ENCODE measurements at regions not wholly inside any gene's neighbourhood (a gene's known extent, or its start where the extent isn't known, plus 50 kb on each side); places are given as distances from the start of the nearest gene placed in this dataset.

GRCh38 chr2:770776-771175 lies 93.6 kb upstream of the TMEM18 start:
- no peak for DNase-seq
- Histone ChIP-seq H3K27me3 (no peaks in the 10 kb centered on the region), H3K27ac (no peak overlapping the region), H3K4me1 (no peaks in the 10 kb centered on the region), H3K4me3 (no peak overlapping the region), H3K9me3 (no peaks in the 10 kb centered on the region), H3K36me3 (replicated peaks in 1 of 2; ENCODE audit: insufficient read depth in 1 of 2, low read depth in 2 of 2) (no peaks in the 10 kb centered on the region)
- WGBS, 2 donors: 93 to 100% methylated on average over 1 to 2 of the region's 2 CpGs
- no peak for TF ChIP-seq POLR2A (IDR thresholded peaks at IDR 0.05)
- ATAC-seq: no peak
- intact Hi-C loops (cut with DNase I): no loop called here

- TF ChIP-seq POLR2A (IDR thresholded peaks at IDR 0.05) (no peak), CTCF (IDR thresholded peaks at IDR 0.05) (no peak)
- ATAC-seq (no peak), DNase-seq (no peak)
- H3K4me1 ChIP-seq: no peaks in the 10 kb centered on the region
- H3K4me3 ChIP-seq: no peak overlapping the region
- intact Hi-C loops (cut with DNase I): no loop called here
- H3K27me3 ChIP-seq: no peaks in the 10 kb centered on the region
- 63 to 82% methylated on average over 2 of the region's 2 CpGs for WGBS, 2 donors
- no peaks in the 10 kb centered on the region for H3K36me3 ChIP-seq (replicated peaks in 1 of 2; ENCODE audit: insufficient read depth in 1 of 2, low read depth in 2 of 2)
- no peak overlapping the region for H3K27ac ChIP-seq
- H3K9me3 ChIP-seq: no peaks in the 10 kb centered on the region
Measured at GRCh38 chr2:769771-770170, 92.6 kb upstream of the TMEM18 start.

DNA sequence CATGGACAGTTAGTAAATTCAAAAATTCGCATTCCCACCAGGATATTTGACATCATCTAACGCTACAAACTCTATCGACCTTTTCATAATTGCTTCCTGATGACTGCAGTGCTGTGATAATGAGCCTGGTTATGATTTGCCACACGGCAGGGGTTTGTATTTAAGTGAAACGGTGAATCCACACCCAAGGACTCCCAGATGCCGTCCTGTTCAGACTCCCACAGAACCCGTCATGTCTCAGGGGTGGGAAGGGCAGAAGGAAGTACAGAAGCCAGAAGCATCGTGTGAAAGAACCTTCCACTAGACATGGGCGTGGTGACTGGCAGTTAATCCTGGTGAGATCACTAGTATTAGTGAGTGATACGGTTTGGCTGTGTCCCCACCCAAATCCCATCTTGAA lies 91.2 kb upstream of the TMEM18 start:
- no peaks in the 10 kb centered on the region for H3K36me3 ChIP-seq (replicated peaks in 1 of 2; ENCODE audit: insufficient read depth in 1 of 2, low read depth in 2 of 2)
- no peak overlapping the region for H3K4me3 ChIP-seq
- H3K9me3 ChIP-seq: no peaks in the 10 kb centered on the region
- DNase-seq: no peak
- intact Hi-C loops (cut with DNase I): no loop called here
- H3K4me1 ChIP-seq: no peaks in the 10 kb centered on the region
- no peaks in the 10 kb centered on the region for H3K27me3 ChIP-seq
- no peak for TF ChIP-seq POLR2A (IDR thresholded peaks at IDR 0.05)
- TF ChIP-seq CTCF (IDR thresholded peaks at IDR 0.05): no peak
- ATAC-seq: no peak
- whole genome bisulfite sequencing, 2 donors: 72% methylated on average over 10 of the region's 10 CpGs
- H3K27ac ChIP-seq: no peak overlapping the region

- Histone ChIP-seq H3K27me3 (no peaks in the 10 kb centered on the region), H3K4me1 (no peaks in the 10 kb centered on the region), H3K4me3 (no peak overlapping the region), H3K27ac (no peak overlapping the region), H3K9me3 (no peaks in the 10 kb centered on the region), H3K36me3 (replicated peaks in 1 of 2; ENCODE audit: insufficient read depth in 1 of 2, low read depth in 2 of 2) (no peaks in the 10 kb centered on the region)
- ATAC-seq: no peak
- 73 to 77% methylated on average over 4 of the region's 4 CpGs for WGBS, 2 donors
- TF ChIP-seq POLR2A (IDR thresholded peaks at IDR 0.05) (no peak), CTCF (IDR thresholded peaks at IDR 0.05) (no peak)
- intact Hi-C loops (cut with DNase I): no loop called here
- no peak for DNase-seq
Measured at GRCh38 chr2:767944-768343, 90.7 kb upstream of the TMEM18 start.

GRCh38 chr2:767440-767839 lies 90.2 kb upstream of the TMEM18 start:
- WGBS, 2 donors: 43 to 48% methylated on average over 9 of the region's 9 CpGs

More at GRCh38 chr2:767440-767839, 90.2 kb upstream of the TMEM18 start:
- no peaks in the 10 kb centered on the region for H3K9me3 ChIP-seq
- TF ChIP-seq CTCF (IDR thresholded peaks at IDR 0.05) (no peak), POLR2A (IDR thresholded peaks at IDR 0.05) (no peak)
- H3K27me3 ChIP-seq: no peaks in the 10 kb centered on the region
- intact Hi-C loops (cut with DNase I): no loop called here
- no peak overlapping the region for H3K4me3 ChIP-seq
- ATAC-seq: no peak
- H3K36me3 ChIP-seq (replicated peaks in 1 of 2; ENCODE audit: insufficient read depth in 1 of 2, low read depth in 2 of 2): no peaks in the 10 kb centered on the region
- no peaks in the 10 kb centered on the region for H3K4me1 ChIP-seq
- DNase-seq: no peak
- H3K27ac ChIP-seq: no peak overlapping the region
